GM18517 (cell line): ENCODE measurements at regions not wholly inside any gene's neighbourhood (a gene's known extent, or its start where the extent isn't known, plus 50 kb on each side); places are given as distances from the start of the nearest gene placed in this dataset.

Experiments used
- ATAC-seq: cut with Tn5 transposase; IDR thresholded peaks from one replicate; pipeline ENCODE4 v1.9.1; 2021; ENCODE audit warnings: mild to moderate bottlenecking, moderate library complexity; ENCODE audit not compliant: unreplicated experiment

DNA sequence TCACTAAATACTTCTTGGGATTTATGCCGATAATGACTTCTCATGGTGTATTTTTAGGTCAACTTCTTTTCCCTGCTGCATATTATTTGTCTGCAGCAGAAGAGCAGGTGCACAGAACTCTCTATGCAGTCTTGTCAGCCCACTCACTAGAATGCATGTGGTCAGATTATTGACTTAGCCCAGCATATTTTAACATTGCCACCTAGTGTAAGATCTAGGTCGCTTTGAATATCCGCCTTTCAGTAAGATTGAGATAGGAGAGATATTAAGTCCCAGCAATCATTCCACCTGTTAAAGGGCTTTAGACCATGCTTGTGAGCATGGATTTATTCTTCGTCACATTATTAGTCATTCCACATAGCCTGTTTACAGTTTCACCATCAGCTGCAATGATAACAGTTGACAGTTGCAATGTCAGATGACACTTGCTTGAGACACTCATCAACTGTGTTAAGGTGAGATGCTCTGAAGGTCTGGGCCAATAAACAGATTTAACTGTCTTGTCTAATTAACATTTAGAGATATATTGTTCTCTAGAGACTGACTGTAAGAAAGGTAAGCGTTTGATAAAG lies 491.7 kb downstream of the ARL4A start:
- no peak for ATAC-seq

DNA sequence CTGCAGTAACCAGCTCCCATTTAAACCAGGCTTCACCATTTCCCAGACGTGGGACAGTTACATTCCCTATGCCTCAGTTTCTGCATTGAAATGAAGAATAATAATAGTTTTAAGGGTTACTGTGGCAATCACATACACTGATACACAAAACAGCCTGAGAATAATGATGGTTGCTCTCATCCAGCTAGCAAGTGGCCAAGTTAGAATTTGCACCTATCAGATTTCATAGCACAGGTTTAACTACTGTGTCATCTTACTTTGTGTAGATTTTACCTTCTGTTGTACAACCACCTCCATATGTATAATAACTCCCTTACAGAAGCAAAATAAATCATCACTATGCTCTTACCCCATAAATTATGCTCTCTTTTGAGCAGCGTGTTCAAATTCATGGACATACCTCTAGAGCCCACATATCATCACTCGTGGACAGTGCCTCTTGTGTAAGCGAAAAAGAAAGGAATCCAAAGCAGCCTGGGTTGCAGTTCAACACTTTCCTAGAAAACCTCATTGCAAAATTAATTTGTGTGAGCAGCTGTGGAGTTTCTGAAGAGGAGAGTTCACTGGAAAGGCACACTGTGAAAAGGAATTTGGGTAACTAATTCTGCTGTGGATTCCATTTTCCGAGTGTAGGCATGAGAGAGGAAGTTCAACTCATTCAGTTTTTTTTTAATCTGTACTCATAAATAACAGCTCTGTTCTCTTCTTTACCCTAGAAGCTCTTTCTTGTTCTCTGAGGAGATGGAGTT lies 492.5 kb downstream of the ARL4A start:
- no peak for ATAC-seq

- no peak for ATAC-seq
Observed at GRCh38 chr7:13181216-13181615, 493.8 kb downstream of the ARL4A start.

DNA sequence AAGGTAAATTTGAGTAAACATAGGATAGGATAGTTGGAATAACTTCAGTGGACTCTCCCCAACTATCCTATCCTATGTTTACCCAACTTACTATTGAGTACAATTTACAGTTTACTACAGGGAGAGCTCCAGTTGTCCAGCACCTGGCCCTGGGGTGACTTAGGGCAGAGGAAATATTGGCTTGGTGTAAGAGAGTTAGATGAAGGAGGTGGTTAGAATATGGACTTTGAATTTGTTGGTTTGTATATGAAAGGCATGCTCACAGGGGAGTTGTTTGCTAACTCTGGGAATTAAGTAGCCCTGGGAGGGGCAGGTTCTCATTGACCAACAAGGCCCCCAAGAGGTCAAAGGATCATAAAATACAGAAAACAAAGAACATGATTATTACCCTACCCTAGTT lies 497.7 kb downstream of the ARL4A start:
- ATAC-seq: no peak

- ATAC-seq: no peak
Observed at GRCh38 chr7:13188236-13188805, 500.9 kb downstream of the ARL4A start.

DNA sequence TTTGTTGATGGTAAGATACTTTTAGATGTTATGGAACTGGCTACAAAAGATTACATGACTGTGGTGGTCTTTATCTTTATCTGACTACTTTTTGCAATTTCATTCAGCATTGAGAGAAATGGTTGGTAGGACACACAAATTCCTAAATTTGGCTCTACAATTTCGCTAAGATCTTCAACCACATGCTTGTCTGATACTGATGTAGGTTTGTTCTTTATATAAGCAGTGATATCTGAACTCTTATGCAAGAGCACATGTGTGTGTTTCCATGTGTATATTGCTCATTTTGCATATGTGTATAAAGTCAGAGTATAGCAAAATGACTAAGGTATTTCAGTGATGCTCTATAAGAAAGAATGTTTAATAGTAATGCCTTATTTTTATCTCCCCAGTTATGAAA lies 501.5 kb downstream of the ARL4A start:
- no peak for ATAC-seq

DNA sequence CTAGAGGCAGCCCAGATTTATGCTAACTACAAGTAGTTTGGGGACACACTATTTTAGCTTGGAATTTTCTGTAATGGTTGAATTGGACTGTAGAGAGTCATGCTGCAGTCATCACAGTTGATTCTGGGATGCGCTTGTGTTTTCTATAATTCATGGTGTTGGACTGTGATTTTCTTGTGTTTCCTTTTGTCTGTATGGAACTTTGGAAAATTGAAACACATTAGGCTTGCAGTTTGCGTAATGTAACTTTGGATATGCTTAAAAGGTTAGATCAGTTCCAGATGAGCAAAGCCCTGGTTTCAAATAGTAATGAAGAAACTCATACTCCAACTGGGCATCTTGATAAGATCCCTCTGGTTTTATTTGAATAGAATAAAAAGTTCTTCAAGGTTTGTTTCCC lies 502.2 kb downstream of the ARL4A start:
- ATAC-seq: no peak

DNA sequence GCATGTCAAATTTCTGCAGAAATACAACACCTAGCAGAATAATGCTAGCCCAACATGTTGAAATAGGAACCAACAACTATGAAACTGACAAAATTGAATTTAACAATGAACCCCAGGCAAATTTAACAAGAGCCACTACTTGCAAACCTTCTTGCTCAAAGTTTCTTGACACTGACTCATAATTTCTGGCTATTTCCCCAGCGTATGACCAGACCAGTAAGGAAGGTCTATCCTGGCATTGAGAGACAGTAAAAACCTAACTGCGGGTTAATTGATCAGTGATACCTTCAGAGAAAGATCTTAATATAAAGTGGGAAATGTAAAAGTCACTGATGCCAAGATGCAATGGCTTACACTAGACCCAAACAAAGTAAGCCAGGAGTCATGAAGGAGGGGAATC lies 510.1 kb downstream of the ARL4A start:
- ATAC-seq: no peak

- no peak for ATAC-seq
Observed at GRCh38 chr7:13198036-13198435, 510.6 kb downstream of the ARL4A start.

DNA sequence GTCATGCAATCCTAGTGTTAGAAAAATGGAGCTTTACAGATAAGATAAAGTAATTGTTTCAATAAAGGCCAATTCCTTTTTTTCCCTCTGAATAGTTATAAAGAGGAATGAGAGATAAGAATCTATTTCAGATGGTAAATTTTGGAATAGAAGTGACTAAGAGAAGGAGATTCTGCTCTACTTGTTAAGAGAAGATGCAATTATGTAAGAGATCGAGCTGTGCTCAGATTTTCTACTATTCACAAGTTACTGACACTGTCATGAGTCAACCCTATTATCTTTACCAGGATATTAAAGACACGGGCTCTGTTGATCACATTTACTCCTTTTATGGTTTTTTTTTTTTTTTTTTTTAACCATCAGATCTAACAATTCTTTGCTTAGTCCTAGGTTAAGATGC lies 511.3 kb downstream of the ARL4A start:
- ATAC-seq: no peak

- no peak for ATAC-seq
Observed at GRCh38 chr7:13201628-13202027, 514.2 kb downstream of the ARL4A start.

- ATAC-seq: no peak
Observed at GRCh38 chr7:13217768-13218167, 530.3 kb downstream of the ARL4A start.

DNA sequence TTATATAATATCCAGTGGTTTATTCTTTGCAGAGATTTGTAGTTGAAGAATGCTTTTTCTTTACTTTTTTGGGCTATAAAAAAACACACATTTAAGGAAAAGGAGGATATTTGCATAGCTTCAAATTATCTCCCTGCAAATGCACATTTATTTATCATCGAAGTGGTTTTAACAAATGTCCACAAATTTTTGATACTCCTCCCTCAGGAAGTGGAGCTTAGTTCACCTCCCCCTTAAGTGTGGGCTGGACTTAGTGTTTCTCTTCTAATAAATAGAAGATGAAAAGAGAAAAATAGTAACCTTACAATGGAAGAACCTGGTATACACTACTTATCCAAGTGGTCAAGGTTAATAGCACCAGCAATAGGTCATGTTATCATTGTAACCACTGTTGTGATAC lies 537.6 kb downstream of the ARL4A start:
- ATAC-seq: no peak

- ATAC-seq: no peak
Observed at GRCh38 chr7:13226385-13226784, 539.0 kb downstream of the ARL4A start.

- no peak for ATAC-seq
Observed at GRCh38 chr7:13231216-13231615, 543.8 kb downstream of the ARL4A start.

- ATAC-seq: no peak
Observed at GRCh38 chr7:13235436-13235835, 548.0 kb downstream of the ARL4A start.

DNA sequence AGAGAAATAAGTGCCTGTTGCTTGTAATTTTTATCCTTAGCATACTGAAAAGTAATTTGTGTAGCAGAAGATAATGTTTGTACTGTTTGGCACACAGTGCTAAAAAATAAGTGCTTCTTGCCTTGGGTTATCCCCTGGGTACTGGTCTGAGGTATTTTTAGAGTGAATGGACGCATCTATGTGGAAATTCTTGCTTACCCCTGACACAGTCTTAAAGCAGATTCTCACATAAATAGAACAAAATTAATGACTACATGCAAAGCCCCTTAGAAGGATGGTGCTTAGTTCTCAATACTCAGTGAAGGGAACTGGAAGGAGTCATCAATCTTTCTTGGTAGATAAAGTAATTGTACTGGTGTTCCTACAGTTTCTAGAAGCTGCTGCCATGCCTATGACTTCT lies 548.6 kb downstream of the ARL4A start:
- ATAC-seq: no peak

GRCh38 chr7:13240349-13240748 lies 552.9 kb downstream of the ARL4A start:
- no peak for ATAC-seq

DNA sequence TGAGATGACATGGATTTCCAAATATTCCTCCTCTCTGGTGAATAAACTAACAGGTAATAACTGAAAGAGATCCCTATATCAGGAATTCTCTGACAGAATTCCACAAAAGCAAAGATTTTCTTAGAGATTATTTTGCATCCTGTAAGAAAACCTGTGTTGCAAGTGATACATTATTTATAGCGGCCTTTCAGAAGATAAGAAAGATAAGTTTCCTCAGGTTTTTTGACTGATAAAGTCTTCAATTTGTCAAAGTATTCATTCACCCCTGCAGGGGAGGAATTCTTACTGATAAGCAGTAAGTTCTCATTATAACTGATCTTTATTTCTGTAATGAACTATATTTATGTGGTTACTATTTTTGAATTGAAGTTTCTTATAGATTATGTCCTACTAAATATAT lies 554.0 kb downstream of the ARL4A start:
- no peak for ATAC-seq

DNA sequence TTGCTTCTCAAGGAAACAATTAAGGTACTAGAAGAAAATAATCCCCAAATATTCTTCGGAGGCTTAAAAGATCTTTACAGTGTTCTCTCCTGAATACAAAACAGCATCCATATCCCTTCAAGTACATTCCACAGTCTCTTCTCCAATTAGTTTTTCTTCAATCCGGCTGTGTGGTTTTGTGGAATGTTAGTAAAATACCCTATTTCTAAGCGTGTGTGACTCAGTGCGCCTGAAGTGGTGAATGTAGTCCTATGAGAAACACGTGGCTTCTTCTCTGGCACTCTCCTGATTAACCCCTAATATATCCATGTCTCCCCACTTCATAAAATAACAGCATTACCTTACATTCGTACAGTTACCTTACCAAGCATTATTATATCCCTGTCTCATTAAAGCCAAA lies 570.2 kb downstream of the ARL4A start:
- ATAC-seq: no peak

GRCh38 chr7:13258386-13258785 lies 571.0 kb downstream of the ARL4A start:
- no peak for ATAC-seq

GRCh38 chr7:13259930-13260329 lies 572.5 kb downstream of the ARL4A start:
- ATAC-seq: no peak
